ENCODE measurements at regions not wholly inside any gene's neighbourhood (a gene's known extent, or its start where the extent isn't known, plus 50 kb on each side); places are given as distances from the start of the nearest gene placed in this dataset.

DNA sequence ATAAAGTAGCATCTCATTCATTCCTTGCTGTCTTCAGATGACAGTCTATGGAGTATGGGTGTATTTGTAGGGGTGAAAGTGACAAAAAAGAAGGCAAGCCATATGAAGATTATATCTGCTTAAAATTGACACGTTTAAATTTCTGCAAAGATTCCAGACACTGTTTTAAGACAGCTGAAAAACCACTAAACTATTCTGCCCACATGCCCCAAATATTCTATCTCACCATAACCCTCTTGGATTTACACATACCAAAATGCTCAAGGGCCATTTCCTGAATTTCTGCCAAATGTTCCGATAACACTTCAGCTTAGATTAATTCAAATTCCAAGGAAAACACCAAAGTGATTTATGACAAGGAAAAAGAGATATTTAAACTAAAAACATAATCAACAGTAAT is 99.9 kb upstream of the IL6 start:
- Mint-ChIP-seq H3K4me3 (no peak overlapping the region), H3K9me3 (no peaks in the 10 kb centered on the region), H3K27me3 (peaks cover 15% of the 10 kb centered on the region), H3K36me3 (ENCODE audit: low read depth) (no peaks in the 10 kb centered on the region), H3K27ac (no peak overlapping the region), H3K4me1 (ENCODE audit: low read depth) (no peaks in the 10 kb centered on the region)
- POLR2A ChIA-PET = no interaction called here
- TF ChIP-seq, protein P1, sequence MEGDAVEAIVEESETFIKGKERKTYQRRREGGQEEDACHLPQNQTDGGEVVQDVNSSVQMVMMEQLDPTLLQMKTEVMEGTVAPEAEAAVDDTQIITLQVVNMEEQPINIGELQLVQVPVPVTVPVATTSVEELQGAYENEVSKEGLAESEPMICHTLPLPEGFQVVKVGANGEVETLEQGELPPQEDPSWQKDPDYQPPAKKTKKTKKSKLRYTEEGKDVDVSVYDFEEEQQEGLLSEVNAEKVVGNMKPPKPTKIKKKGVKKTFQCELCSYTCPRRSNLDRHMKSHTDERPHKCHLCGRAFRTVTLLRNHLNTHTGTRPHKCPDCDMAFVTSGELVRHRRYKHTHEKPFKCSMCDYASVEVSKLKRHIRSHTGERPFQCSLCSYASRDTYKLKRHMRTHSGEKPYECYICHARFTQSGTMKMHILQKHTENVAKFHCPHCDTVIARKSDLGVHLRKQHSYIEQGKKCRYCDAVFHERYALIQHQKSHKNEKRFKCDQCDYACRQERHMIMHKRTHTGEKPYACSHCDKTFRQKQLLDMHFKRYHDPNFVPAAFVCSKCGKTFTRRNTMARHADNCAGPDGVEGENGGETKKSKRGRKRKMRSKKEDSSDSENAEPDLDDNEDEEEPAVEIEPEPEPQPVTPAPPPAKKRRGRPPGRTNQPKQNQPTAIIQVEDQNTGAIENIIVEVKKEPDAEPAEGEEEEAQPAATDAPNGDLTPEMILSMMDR (IDR thresholded peaks at IDR 0.05) = no peak
- CTCF ChIA-PET = interaction anchor here (2.0 kb wide), 1 partner anchor 156 kb away, joined by 4 read pairs; no protein-coding TSS in a partner anchor
- intact Hi-C loops (cut with micrococcal nuclease) = no loop called here
- ATAC-seq = no peak
- no peak for DNase-seq

DNA sequence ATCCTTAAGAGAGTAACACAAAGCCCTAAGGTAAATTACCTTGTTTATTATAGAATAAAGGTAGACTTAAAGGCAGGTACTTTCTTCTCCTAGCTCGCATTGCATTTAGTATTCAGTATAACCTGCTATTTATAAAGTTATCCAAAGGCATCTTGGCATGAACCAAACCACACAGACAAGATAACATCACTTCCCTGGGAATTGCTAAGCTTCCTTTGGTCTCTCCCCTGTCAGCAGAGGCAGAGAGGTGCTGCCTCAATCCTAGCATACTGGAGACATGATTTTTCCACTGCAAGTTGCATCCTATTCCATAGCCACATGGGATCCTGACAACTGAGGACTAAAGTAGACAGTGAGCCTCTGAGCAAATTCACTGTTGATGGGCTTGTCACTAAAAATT is 101.7 kb upstream of the IL6 start:
- ChIA-PET CTCF (interaction anchor here (0.7 to 1.0 kb wide), 2 partner anchors 65 to 102 kb away, joined by 3 read pairs; partner anchors contain the start of gene IL6), POLR2A (no interaction called here)
- intact Hi-C loops (cut with micrococcal nuclease) = no loop called here
- H3K36me3 Mint-ChIP-seq (ENCODE audit: low read depth) = no peaks in the 10 kb centered on the region
- DNase-seq (no peak), ATAC-seq (no peak)
- no peaks in the 10 kb centered on the region for H3K4me1 Mint-ChIP-seq (ENCODE audit: low read depth)
- H3K4me3 Mint-ChIP-seq = no peak overlapping the region
- H3K27ac Mint-ChIP-seq = no peak overlapping the region
- no peaks in the 10 kb centered on the region for H3K9me3 Mint-ChIP-seq
- peaks cover 8% of the 10 kb centered on the region for H3K27me3 Mint-ChIP-seq
- TF ChIP-seq, protein P1 (IDR thresholded peaks at IDR 0.05) = no peak

DNA sequence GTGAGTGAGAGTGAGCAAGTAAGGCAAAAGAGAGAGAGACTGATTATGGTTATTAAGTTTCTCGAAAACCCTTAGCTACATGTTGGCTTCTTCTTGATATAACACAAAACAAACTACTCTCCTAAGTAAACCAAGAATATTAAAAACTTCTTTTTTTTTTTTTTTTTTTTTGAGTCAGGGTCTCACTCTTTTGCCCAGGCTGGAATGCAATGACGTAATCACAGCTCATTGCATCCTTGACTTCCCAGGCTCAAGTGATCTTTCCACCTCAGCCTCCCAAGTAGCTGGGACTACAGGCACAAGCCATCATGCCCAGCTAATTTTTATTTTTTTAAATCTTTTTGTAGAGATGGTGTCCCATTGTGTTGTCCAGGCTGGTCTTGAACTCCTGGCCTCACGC is 102.2 kb upstream of the IL6 start:
- no peaks in the 10 kb centered on the region for H3K9me3 Mint-ChIP-seq
- ChIA-PET POLR2A (no interaction called here), CTCF (interaction anchor here (0.7 to 1.0 kb wide), 2 partner anchors 64 to 102 kb away, joined by 3 read pairs; partner anchors contain the start of gene IL6)
- no peak for DNase-seq
- TF ChIP-seq, protein P1 (IDR thresholded peaks at IDR 0.05) = no peak
- peaks cover 8% of the 10 kb centered on the region for H3K27me3 Mint-ChIP-seq
- H3K36me3 Mint-ChIP-seq (ENCODE audit: low read depth) = no peaks in the 10 kb centered on the region
- no peak for ATAC-seq
- no peak overlapping the region for H3K27ac Mint-ChIP-seq
- intact Hi-C loops (cut with micrococcal nuclease) = no loop called here
- H3K4me3 Mint-ChIP-seq = no peak overlapping the region
- no peaks in the 10 kb centered on the region for H3K4me1 Mint-ChIP-seq (ENCODE audit: low read depth)

DNA sequence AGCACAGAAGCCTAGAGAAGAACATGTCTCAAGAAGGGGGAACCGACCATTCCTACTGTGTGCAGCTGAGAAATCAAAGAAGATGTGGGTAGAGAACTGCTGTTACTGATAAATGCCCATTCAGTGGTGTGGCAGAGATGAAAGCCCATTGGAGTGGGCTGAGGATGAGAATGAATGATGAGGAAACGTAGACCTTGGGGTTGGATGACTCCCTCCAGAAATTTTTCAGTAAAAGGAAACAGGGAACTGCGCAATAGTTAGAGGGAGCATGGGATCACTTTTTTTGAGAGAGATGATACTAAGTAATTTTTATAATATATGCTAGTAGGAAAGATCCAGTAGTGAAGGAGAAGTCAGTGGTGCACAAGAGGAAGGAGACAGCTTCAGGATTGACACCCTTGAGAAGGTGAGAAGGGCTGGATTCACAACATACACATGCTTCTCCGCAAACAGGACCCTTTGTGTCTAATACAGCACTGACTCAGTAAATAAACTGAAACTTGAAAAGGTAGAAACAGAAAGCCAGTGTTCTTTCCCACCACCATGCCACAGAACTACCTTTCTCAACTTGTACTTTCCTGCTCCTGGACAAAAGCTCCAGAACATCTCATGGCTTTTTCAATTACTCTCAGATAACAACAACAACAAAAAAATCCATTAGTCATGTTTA is 104.7 kb upstream of the IL6 start:
- Mint-ChIP-seq H3K27ac (no peak overlapping the region), H3K36me3 (ENCODE audit: low read depth) (no peaks in the 10 kb centered on the region), H3K27me3 (peaks cover 4% of the 10 kb centered on the region), H3K9me3 (peaks cover 14% of the 10 kb centered on the region), H3K4me3 (no peak overlapping the region), H3K4me1 (ENCODE audit: low read depth) (no peaks in the 10 kb centered on the region)
- no peak for ATAC-seq
- POLR2A ChIA-PET = no interaction called here
- TF ChIP-seq, protein P1 (IDR thresholded peaks at IDR 0.05) = no peak
- CTCF ChIA-PET = no interaction called here
- intact Hi-C loops (cut with micrococcal nuclease) = no loop called here
- DNase-seq = no peak

DNA sequence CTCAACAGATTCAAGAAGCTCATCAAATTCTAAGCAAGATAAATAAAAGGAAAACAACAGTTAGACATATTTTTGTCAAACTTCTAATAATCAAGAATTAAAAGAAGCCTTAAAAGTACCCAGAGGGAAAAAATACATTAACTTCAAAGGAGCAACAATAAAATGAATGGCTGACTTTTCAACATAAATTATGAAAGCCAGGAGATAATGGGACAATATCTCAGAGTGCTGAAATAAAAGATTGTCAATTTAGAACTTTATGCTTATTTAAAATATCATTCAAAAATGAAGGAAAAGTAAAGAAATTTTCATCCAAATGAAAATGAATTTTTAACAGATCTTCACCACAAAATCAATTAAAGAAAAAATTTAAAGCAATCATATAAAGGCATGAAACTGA is 108.5 kb upstream of the IL6 start:
- Mint-ChIP-seq H3K27me3 (peaks cover 14% of the 10 kb centered on the region), H3K9me3 (peaks cover 19% of the 10 kb centered on the region), H3K4me3 (no peak overlapping the region), H3K36me3 (ENCODE audit: low read depth) (no peaks in the 10 kb centered on the region), H3K4me1 (ENCODE audit: low read depth) (no peaks in the 10 kb centered on the region), H3K27ac (no peak overlapping the region)
- POLR2A ChIA-PET = no interaction called here
- TF ChIP-seq, protein P1 (IDR thresholded peaks at IDR 0.05) = no peak
- CTCF ChIA-PET = no interaction called here
- intact Hi-C loops (cut with micrococcal nuclease) = no loop called here
- ATAC-seq = no peak
- no peak for DNase-seq
